Ectodermal cell (in vitro differentiated cells): ENCODE measurements at regions not wholly inside any gene's neighbourhood (a gene's known extent, or its start where the extent isn't known, plus 50 kb on each side); places are given as distances from the start of the nearest gene placed in this dataset.

Experiments
- H3K27ac ChIP-seq: 2 replicates; pipeline ENCODE4 v1.7.0; 2013; ENCODE audit warnings: mild to moderate bottlenecking, low read depth, low read length; ENCODE audit not compliant: insufficient read depth, poor library complexity, severe bottlenecking
- H3K27me3 ChIP-seq: 2 replicates; pipeline ENCODE4 v1.7.0; 2013; ENCODE audit warnings: mild to moderate bottlenecking, low read length; ENCODE audit not compliant: insufficient read depth, control insufficient read depth, poor library complexity, severe bottlenecking
- H3K36me3 ChIP-seq: one replicate; pipeline ENCODE4 v1.7.0; 2013; ENCODE audit warnings: low read length; ENCODE audit not compliant: control insufficient read depth, insufficient read depth
- H3K4me1 ChIP-seq: one replicate; pipeline ENCODE4 v1.7.0; 2013; ENCODE audit warnings: low read length; ENCODE audit not compliant: control insufficient read depth, insufficient read depth
- H3K4me3 ChIP-seq: 2 replicates; pipeline ENCODE4 v1.7.0; 2013; ENCODE audit warnings: low read depth, low read length, control low read depth; ENCODE audit not compliant: insufficient read depth
- H3K9me3 ChIP-seq: 2 replicates; pipeline ENCODE4 v1.7.0; 2013; ENCODE audit warnings: mild to moderate bottlenecking, low read length, moderate library complexity; ENCODE audit not compliant: control insufficient read depth
- WGBS, 2 experiments: methylation state at CpG; one replicate each; pipeline ENCODE4 v1.1.7; 2013; ENCODE audit warnings: missing lambda C conversion rate in 2 of 2; 5-methylcytosine and 5-hydroxymethylcytosine counted together

- no peak overlapping the region for H3K4me3 ChIP-seq
- no peak overlapping the region for H3K27ac ChIP-seq
- H3K36me3 ChIP-seq = no peaks in the 10 kb centered on the region
- 90 to 94% methylated on average over 8 of the region's 8 CpGs for WGBS, 2 experiments
- H3K27me3 ChIP-seq = no peaks in the 10 kb centered on the region
- H3K9me3 ChIP-seq = no peaks in the 10 kb centered on the region
- peaks cover 14% of the 10 kb centered on the region for H3K4me1 ChIP-seq
Measured at GRCh38 chr11:69393865-69394233, 87.6 kb upstream of the LINC01488 start.

DNA sequence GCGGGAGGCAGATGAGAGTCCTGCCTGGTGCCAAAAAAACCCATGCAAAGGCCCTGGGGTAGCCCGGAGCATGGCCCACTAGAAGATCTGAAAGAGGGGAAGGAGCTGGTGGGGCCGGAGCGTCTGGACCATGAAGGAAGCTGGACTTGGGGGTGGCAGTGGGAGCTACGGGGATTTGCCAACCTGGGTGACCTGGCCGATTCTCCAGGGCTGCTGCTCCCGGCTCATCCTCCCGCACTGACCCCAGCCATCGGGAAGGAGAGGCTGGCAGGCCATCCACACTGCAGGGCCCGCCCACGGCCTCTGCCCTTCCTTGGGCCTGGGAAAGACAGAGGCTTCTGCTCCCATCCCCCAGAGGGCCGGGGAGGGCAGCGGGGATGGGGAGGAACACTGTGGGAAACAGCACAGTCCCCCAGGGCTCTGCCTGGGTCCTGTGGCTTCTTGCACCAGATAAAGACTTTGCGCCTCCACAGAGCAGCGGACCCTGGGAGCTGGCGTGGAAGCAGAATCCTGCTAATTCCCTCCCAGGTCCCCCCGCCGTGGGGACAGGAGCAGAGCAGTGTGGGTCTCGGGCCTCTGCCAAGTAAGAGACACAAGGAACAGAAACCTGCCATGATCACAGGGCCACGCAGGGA lies 87.1 kb upstream of the LINC01488 start:
- 83 to 87% methylated on average over 20 of the region's 20 CpGs for WGBS, 2 experiments
- Histone ChIP-seq H3K4me3 (no peak overlapping the region), H3K9me3 (no peaks in the 10 kb centered on the region), H3K27me3 (no peaks in the 10 kb centered on the region), H3K4me1 (peaks cover 16% of the 10 kb centered on the region), H3K27ac (no peak overlapping the region), H3K36me3 (no peaks in the 10 kb centered on the region)

GRCh38 chr11:69394869-69395246 lies 86.6 kb upstream of the LINC01488 start:
- no peaks in the 10 kb centered on the region for H3K9me3 ChIP-seq
- H3K27me3 ChIP-seq = no peaks in the 10 kb centered on the region
- peaks cover 19% of the 10 kb centered on the region for H3K4me1 ChIP-seq
- H3K27ac ChIP-seq = no peak overlapping the region
- no peaks in the 10 kb centered on the region for H3K36me3 ChIP-seq
- no peak overlapping the region for H3K4me3 ChIP-seq
- 84 to 89% methylated on average over 7 of the region's 7 CpGs for WGBS, 2 experiments

- Histone ChIP-seq H3K4me1 (peaks cover 19% of the 10 kb centered on the region), H3K27ac (no peak overlapping the region)
- 81 to 88% methylated on average over 8 of the region's 8 CpGs for WGBS, 2 experiments
Measured at GRCh38 chr11:69395287-69395686, 86.2 kb upstream of the LINC01488 start.

DNA sequence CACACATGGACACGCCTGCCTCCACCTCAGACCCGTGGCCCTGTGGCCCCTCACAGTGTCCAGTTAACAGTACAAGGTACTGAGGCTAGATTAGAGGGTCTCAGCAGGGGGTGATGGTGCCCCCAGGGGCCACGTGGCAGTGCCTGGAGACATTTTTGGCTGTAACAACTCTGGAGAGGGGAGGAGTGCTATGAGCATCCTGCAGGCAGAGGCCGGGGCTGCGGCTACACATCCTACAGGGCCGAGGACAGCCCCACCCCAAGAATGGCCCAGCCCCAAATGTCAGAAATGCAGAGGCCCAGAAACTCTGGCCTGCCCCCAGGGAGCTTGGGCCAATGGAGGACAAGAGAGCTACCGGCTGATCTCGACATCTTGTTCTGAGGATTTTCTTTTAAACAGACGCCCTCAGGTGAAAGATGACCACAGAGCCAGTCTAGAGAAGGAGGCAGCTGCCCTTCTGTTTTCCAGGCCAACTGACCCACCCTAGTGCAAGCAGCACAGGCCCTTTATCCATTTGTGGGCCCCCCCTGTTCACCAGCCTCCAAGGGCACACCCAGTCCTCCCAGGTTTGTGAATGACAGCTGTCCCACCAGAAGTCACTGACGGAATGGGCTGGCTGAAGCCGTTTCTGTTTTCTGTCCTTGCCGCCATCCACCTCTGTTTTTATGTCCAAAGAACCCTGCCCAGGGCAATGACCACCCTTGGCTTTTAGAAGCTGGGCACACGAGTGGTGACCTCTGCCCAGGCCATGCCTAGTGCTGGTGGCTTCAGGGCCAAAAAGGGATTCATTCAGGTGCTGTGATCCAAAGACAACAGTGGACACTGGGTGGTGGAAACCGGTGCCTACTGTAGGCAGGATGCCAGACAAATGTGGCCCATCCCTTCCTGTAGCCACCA lies 85.2 kb upstream of the LINC01488 start:
- peaks cover 14% of the 10 kb centered on the region for H3K4me1 ChIP-seq
- H3K27me3 ChIP-seq = no peaks in the 10 kb centered on the region
- no peaks in the 10 kb centered on the region for H3K9me3 ChIP-seq
- WGBS, 2 experiments = 89 to 90% methylated on average over 14 of the region's 14 CpGs
- no peak overlapping the region for H3K27ac ChIP-seq
- no peak overlapping the region for H3K4me3 ChIP-seq
- no peaks in the 10 kb centered on the region for H3K36me3 ChIP-seq

More at GRCh38 chr11:69395287-69395686, 86.2 kb upstream of the LINC01488 start:
- Histone ChIP-seq H3K4me3 (no peak overlapping the region), H3K27me3 (no peaks in the 10 kb centered on the region), H3K36me3 (no peaks in the 10 kb centered on the region), H3K9me3 (no peaks in the 10 kb centered on the region)

- Histone ChIP-seq H3K27ac (no peak overlapping the region), H3K36me3 (no peaks in the 10 kb centered on the region), H3K4me3 (no peak overlapping the region), H3K27me3 (no peaks in the 10 kb centered on the region), H3K9me3 (no peaks in the 10 kb centered on the region), H3K4me1 (peaks cover 17% of the 10 kb centered on the region)
- 93 to 96% methylated on average over 2 of the region's 2 CpGs for WGBS, 2 experiments
Measured at GRCh38 chr11:69396948-69397307, 84.5 kb upstream of the LINC01488 start.

GRCh38 chr11:69397732-69398131 lies 83.7 kb upstream of the LINC01488 start:
- Histone ChIP-seq H3K27ac (no peak overlapping the region), H3K4me3 (no peak overlapping the region), H3K27me3 (no peaks in the 10 kb centered on the region), H3K36me3 (no peaks in the 10 kb centered on the region), H3K9me3 (no peaks in the 10 kb centered on the region), H3K4me1 (peaks cover 17% of the 10 kb centered on the region)
- 94 to 96% methylated on average over 3 of the region's 3 CpGs for WGBS, 2 experiments

DNA sequence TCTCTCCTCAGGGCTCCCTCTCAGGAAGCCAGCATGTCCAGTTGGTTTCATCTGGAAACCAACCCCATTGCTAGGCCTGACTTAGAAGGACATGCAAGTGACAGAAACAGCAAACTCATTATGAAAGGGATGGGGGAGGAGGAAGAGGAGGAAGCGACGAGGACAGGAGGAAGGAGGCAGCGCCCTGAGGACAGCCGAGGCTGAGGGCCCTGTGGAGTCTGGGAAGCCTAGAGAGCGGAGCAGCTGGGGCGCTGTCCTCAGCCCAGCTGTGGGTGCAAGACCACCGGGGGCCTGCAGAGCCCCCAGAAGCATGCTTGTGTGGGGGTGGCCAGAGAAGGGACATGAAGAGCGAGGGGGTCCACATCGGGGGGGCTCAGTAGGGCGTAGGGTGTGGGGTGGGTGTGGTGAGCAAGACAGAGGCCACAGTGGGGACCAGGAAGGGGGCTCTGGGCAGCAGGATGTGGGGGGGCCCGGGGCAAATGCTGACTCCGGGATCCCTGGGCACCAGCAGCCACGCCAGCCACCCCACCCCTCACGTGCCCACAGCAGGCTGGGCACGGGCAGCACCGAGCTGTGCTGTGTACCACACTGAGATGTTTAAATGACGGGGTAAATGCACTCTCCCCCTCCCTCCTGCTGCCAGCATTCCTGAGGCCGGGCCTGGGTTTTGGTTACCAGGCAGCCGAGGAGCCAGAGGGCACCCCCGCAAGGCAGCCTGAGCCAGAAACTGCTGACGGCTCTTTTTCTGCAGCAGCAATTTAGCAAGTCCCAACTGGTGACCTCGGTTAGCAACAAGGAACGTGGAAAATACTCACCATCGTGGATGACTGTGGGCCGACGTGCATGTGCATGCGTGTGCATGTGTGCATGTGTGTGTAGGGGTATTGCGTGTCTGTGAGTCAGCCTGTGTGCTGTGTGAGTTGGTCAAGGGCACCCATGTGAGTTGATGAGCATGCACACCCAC lies 82.7 kb upstream of the LINC01488 start:
- H3K36me3 ChIP-seq = no peaks in the 10 kb centered on the region
- H3K9me3 ChIP-seq = no peaks in the 10 kb centered on the region
- no peaks in the 10 kb centered on the region for H3K27me3 ChIP-seq
- peaks cover 17% of the 10 kb centered on the region for H3K4me1 ChIP-seq
- peak overlapping the region; percentile 48 for H3K27ac ChIP-seq
- no peak overlapping the region for H3K4me3 ChIP-seq
- 77 to 78% methylated on average over 28 of the region's 28 CpGs for WGBS, 2 experiments

DNA sequence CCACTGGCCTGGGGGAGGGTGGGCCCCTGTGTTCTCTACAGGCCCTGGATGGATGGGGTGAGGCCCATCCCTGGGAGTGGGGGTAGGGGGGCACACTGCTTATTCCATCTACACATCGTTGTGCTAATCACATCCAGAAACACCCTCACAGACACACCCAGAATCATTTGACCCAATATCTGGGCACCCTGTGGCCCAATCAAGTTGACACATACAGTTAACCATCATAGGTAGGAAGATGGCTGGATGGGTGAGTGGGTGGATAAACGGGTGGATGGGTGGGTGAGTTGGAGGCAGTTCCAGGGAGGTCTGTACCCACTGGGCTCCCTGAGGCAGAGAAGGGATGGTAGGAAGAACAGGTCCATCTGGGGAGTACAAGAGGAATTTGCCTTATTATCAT lies 81.3 kb upstream of the LINC01488 start:
- Histone ChIP-seq H3K4me3 (no peak overlapping the region), H3K4me1 (peaks cover 10% of the 10 kb centered on the region), H3K27ac (no peak overlapping the region), H3K27me3 (no peaks in the 10 kb centered on the region), H3K9me3 (no peaks in the 10 kb centered on the region), H3K36me3 (no peaks in the 10 kb centered on the region)
- WGBS, 2 experiments = 97 to 100% methylated on average over 1 to 2 of the region's 2 CpGs
